PC-3 (cell line): ENCODE measurements at regions not wholly inside any gene's neighbourhood (a gene's known extent, or its start where the extent isn't known, plus 50 kb on each side); places are given as distances from the start of the nearest gene placed in this dataset.

Source experiments
- EZH2 ChIP-seq: fragments of 300-600 bp; sonication (generic); IDR thresholded peaks from one replicate; pipeline ENCODE4 v1.6.1; 2017; ENCODE audit warnings: antibody characterized with exemption, mild to moderate bottlenecking, low read length; ENCODE audit not compliant: unreplicated experiment
- EZH2phosphoT487 ChIP-seq: fragments of 300-600 bp; sonication (generic); IDR thresholded peaks from 2 replicates; pipeline ENCODE4 v1.6.1; 2018; ENCODE audit warnings: mild to moderate bottlenecking, antibody characterized with exemption, low read length, borderline replicate concordance
- TF ChIP-seq, protein P1 (sequence below): fragments of 300-600 bp; sonication (generic); conservative IDR thresholded peaks from 2 replicates; pipeline ENCODE4 v1.5.1; 2017; ENCODE audit warnings: antibody characterized with exemption, low read depth, mild to moderate bottlenecking, low read length

GRCh38 chr21:31564439-31564838 lies 95.1 kb upstream of the SOD1 start:
- TF ChIP-seq, protein P1, sequence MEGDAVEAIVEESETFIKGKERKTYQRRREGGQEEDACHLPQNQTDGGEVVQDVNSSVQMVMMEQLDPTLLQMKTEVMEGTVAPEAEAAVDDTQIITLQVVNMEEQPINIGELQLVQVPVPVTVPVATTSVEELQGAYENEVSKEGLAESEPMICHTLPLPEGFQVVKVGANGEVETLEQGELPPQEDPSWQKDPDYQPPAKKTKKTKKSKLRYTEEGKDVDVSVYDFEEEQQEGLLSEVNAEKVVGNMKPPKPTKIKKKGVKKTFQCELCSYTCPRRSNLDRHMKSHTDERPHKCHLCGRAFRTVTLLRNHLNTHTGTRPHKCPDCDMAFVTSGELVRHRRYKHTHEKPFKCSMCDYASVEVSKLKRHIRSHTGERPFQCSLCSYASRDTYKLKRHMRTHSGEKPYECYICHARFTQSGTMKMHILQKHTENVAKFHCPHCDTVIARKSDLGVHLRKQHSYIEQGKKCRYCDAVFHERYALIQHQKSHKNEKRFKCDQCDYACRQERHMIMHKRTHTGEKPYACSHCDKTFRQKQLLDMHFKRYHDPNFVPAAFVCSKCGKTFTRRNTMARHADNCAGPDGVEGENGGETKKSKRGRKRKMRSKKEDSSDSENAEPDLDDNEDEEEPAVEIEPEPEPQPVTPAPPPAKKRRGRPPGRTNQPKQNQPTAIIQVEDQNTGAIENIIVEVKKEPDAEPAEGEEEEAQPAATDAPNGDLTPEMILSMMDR: no peak
- TF ChIP-seq EZH2: no peak
- TF ChIP-seq EZH2phosphoT487: no peak
